Fibroblast of skin of scalp (primary cell): ENCODE measurements at regions not wholly inside any gene's neighbourhood (a gene's known extent, or its start where the extent isn't known, plus 50 kb on each side); places are given as distances from the start of the nearest gene placed in this dataset.
A peak's percentile ranks its signal among the peaks of the same experiment; 100 is the strongest.
"Not testable (repeated sequence)": the region's sequence is repeated elsewhere in the genome, so short reads cannot be mapped to it uniquely, and the experiment has no call there.

Experiments used
- DNase-seq: peaks from one replicate; pipeline ENCODE4 v3.0.0-alpha.2; 2013

DNA sequence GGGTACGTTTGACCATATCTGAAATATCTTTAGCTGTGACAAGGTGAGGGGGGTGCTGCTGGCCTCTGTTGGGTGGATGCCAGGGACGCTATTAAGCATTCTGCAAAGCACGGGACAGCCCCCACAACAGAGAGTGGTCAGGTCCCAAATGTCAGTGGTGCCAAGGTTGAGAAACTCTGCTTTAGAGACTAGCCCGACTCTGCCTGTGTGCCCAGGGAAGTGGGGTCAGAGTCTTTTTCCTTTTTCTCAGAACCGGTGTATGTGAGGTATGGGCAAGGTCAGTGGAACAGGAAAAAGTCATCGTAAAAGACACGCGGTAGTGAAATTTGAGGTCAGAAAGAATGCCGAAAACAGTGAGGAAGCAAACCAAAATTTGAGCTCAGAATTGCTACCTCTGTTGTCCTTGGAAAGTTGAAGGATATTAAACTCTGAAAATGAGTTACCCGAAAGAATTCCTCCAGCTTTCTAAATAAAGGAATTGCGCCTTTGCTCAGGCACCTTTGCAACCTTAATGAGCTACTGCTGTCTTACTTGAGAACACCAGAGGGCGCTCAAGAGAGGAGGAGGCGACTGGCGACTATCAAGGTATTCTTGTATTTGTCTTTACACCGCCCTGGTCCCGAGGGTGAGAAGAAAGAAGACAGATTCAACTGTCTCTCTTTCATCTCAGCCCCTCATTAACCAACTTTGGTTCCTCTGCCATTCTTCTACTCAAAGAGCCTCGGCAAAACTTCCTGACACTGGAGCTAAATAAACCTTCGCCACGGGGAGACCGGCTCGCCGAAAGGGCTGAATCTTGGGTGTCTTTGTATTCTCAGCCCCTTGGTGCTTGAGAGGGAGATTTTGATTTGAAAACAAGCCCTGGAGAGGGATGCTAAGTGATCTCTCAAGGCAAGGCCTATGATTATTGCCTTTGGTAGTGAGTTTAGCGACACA is 85.4 kb upstream of the OLIG2 start:
- DNase-seq, result peak; percentile 30

DNA sequence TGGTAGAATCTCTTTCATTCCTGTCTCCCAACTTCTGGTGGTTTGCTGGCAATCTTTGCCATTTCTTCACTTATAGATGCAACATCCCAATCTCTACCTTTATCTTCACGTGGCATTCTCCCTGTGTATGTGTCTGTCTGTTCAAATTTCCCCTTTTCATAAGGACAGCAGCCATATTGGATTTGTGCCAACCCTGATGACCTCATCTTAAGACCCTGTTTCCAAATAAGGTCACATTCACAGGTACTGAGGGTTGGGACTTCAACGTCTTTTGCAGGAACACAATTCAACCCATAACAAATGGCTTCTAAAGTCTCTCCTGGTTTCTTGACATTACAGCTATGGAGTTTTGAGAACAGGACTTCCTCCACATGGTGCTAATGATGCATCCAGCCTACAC is 84.5 kb upstream of the OLIG2 start:
- DNase-seq, result no peak

DNA sequence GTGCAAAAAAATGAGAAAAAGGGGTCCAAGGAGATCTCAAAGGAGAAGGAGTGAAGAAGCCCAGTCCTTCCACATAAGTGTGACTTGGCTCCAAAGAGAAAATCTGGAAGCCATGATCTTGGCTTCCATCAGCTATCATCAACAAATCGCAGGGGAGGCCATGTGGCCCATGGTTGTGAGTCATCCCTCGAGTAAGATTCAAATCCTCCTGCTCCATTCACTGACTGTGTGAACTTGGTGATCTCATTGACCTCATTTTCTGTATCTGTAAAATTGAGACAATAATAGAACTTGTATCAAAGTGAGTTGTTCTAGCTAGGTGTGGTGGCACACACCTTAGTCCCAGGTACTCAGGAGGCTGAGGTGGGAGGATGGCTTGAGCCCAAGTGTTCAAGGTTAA is 79.1 kb upstream of the OLIG2 start:
- DNase-seq, result no peak

DNA sequence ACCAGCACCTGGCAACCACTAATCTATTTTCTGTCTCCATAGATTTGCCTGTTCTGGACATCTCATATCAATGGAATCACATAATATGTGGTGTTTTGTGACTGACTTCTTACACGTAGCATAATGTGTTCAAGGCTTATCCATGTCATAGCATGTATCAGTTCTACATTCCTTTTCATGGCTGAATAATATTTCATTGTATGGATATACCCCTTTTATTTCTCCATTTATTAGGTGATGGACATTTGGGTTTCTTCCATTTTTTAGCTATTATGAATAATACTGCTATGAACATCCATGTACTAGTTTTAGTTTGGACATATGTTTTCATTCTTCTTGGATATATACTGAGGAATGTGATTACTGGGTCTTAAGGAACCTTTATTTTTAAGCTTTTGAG is 78.0 kb upstream of the OLIG2 start:
- no peak for DNase-seq

DNA sequence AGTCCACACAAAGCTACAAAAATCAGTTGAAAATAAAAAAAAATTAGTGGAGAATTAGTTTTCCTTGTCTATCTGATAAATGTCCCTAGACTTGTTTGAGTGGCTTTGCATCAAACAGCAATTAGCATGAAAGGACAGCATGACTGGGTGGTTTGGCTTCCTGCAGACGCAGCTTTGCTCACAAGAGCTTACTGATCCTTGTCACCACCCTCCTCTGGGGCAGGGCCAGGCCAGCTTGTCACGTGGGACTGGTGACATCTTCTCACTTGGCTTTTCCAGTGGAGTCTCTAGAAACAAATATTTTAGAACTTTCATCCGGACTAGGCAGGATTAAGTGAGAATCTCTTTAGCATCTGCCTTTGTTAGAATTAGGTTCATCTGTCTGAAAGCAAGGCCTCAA is 76.0 kb upstream of the OLIG2 start:
- no peak for DNase-seq

DNA sequence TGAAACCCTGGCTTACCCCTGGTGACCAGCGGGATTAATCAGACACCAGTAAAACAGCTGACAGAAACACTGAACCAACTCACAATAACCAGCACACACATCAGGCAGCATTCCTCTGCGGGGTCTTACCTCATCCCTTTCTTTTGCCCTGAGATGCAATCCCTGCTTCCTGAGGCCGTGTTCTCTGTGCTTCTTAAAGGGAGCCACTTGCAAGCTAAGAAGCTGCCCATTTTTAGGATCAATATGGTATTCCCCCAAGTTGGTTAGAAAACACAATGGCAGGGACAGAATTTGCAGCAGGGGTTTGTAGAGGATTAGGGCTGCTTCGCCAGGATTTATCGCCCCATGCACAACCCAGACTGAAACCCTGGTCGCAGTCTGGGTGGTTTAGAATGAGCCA is 74.7 kb upstream of the OLIG2 start:
- no peak for DNase-seq

DNA sequence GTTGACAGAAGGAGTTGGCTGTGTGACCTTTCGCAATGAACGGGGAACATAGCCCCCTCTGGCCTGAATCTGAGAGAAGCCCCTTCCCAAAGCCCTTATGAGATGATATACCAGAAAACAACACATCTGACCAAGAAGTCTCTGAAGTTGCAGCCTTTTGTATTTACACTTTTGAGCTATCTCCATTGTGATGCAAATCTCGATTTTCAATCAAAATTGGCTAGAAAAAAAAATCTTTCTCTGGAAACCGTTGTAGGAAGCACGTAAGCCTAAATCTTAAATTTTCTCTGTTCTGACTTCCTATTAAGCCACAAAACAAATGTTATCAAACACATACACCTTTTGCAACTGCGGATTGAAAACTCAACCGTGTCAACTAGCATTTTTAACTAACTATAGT is 71.4 kb upstream of the OLIG2 start:
- DNase-seq, result no peak

DNA sequence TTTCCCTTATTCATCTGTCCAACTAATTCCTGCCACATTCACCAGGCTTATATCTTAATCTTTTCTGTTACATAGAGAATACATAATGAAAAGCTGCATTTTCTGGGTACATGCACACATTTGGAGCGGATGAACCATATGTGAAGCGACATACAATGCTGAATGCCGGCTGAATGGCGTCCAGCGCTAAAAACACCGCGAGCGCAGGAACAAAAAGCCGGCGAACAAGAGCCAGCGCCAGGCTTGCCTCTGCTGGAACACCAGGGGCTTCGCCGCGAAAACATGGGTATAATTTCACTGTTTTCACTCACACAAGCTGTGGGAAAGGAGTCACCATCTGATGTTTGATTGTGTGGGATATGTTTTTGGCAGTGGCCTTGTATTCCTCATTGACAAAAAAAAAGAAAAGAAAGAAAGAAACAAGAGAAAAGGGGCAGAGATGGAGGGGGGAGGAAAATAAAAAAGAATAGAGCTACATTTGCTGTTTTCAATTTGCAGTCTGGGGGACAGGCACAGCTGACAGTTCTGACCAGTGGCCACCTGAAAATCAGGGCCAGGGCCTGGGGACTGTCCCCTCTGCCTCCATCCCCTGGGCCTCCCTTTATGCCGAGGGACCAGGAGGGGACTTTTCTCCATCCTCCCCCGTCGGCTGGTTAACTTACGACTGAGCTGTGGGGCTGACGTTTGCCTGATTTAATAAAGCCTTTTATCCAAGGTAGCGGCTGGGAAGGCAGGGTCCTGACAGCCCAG is 70.2 kb upstream of the OLIG2 start:
- no peak for DNase-seq

DNA sequence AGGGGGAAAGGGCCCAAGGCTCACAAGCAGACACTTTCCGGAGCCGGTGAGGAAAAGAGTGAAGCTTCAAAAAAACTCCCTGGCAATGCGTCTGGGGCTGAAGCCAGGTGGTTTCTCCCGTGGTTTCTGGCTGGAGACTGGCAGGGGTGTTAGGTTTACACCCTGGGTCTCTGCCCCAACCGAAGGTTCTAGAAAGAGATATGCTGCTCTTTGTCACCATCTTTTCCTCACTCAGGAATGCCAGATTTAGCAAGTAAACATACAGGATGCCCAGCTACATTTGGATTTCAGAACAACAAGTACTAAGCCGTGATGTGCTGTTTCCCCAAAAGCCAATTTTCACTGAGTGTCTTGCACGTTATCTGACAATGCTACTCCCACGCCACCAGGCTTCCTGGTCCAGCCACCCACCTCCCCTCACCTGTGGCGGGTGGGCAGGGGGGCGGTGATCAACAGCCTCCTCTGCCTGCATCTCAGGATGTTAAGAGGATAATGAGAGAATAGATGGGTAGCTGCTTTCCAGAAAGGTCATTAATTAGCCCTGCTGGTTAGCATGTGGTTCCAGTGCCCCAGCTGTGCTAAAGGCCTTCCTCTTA is 69.6 kb upstream of the OLIG2 start:
- DNase-seq, result no peak

DNA sequence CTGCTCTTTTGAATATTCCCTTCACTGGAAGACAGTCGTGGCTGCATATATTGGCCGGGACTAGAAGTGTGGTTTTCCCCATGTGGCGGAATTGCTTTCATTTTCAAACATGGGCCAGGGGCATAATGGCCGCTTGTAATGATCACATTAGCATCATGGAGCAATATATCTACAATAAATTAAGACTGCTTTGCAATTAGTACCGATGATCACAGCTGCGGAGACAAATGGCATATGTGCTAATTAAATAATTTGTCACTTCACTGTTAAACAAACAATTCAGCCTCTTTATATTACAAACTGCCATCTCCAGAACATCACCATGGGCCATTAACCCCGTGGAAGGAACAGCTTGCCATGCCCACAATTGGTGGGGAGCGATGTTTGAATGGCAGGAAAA is 68.2 kb upstream of the OLIG2 start:
- DNase-seq, result no peak

DNA sequence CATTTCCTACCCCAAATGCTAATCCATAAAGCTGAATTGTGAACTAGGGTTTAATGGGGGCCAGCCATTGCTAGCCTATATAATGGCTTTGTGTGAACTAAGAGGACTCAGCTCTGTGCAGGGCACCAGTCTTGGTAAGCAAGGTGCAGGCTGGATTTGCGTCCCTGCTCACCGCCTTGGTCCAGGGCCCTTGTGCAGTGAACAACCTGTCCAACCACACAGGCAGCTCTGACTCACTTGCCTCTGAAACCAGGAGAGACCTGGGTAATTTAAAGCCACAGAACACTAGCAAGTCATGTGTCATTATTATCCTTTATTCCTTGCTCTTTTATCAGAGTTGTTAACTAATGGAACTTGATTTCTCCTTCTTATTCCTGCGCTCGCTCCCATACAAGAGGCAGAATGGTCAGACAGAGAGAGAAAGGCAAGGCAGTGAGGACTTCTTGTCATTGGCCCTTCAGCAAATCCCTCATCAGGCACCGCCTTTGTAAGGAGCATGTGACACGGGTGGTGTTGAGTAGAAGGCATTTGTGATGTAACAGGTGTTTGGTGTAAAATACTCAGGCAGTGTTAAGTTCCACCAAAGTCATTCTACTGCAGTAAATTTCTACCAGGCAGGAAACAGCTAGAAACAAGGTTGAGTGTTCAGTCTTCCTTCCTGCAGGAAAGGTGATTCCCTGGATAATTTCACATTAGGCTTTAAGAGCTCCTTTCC is 67.3 kb upstream of the OLIG2 start:
- DNase-seq, result no peak

DNA sequence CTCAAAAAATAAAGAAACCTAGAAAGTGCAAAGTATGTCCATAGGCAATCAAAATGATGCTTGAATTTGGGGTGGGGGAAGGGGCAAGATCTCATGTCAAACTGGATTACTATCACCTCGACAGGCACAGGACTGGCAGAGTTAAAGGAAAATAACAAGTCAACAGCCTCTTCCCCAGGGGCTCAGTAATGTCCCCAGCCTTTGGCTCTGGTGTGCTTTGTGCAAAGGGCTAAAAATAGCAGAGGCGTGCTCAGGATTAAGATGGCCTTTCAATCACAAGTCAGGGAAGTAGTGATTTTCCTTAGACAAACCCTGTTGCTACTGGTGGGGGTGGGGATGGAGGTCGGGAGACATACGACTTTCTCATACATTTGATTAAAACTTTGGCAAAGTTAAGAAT is 63.5 kb upstream of the OLIG2 start:
- no peak for DNase-seq

DNA sequence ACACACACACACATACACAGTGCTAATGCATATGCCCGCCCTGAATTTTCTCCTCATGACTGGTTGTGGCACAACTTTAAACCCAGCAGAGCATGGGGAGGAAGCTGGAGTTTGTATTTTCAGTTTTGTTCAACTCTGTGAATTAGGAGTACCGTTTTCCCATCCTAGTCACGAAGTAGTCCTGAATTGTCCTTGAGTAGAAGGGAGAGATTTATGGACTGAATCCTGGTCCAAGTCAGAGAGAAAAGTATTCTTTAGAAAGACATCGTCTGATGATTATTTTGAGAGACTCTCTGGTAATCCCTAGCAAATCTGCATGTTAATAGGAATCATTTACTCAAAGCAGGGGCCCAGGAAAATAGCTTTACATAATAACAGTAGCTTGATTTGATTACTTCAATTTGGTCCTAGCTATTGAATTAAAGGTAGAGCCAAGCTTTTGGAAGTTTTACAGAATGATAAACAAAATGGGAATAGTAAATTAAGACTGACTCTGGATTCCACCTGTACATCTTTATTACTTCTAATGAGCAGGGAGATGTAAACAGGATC is 60.5 kb upstream of the OLIG2 start:
- DNase-seq, result no peak

DNA sequence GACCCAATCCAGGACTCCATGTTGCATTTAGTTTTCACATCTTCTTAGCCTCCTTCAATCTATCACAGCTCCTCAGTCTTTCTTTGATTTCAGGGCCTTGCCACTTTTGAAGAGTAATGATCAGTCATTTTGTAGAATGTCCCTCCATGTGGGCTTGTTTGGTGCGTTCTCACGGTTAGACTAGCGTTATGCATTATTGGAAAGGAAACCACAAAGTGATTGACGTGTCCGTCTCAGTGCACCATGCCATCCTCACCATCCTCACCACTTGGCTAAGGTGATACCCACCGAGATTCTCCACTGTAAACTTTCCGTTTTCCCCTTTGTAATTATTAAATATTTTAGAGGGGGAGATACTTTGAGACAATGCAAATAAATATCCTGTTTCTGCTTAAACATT is 59.6 kb upstream of the OLIG2 start:
- DNase-seq, result no peak

DNA sequence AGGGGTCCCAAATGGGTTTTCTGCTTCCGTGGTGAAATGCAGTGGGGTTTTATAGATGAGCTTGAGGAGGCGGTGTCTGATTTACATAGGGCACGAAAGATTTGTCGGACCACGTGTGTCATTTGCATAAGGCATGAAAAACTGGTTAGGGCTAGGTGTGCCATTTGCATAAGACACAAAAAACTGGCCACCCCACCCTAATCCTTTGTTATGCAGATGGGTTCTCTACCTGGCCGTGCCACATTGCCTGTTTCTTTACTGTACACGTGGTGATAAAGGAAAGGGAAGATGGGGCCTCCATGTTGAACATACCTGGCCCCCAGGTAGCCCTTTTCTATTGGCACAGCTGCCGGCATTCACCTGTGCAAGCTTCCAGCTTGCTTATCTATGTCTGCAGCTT is 57.6 kb upstream of the OLIG2 start:
- not testable (repeated sequence) for DNase-seq

DNA sequence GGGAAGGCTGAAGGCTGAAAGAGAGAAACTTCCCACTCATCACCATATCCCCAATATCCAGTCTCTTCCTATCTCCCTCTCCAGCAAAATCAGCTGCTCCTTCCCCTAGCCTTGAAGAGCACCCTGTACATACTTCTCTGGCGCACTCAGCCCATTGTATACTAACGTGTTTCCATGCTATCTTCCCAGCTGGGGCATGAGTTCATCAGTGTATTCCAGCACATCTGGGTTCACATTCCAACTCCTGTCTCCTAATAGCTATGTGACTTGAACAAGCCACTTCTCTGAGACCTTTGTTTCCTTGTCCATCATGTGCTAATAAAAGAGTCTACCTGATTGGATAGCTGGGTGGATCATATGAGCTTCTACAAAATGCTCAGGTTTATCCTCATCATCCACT is 51.1 kb upstream of the OLIG2 start:
- DNase-seq, result no peak

DNA sequence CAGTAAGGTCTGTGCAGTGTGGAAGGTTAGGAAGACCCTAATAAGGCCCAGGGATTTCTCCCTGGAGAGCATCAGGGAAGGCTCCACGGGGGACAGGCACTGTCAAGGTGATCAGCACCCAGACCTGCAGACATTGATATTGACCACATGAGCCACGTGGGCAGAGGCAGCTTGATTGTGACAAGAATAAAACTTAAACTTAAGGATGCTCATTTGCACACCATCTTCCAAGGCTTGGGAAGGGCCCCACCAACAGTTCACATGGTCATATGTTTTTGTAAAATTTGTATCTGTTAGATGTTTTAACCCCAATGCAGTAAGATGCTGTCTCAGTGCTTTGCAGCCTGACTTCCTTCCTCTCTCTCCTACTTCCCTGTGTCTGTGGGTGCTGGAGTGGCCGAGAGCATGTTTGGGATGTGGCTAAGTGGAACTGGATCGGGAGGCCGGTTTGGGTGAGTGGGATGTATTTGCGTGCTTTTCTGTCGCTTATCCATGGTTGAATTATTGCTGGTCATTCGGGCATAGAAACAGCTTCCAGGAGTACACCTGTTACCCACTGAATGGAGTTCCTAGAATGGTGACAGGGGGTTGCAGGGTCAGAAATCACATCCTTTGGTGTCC is 49.8 kb upstream of the OLIG2 start:
- DNase-seq, result no peak
